GM12891 (cell line): ENCODE measurements at regions not wholly inside any gene's neighbourhood (a gene's known extent, or its start where the extent isn't known, plus 50 kb on each side); places are given as distances from the start of the nearest gene placed in this dataset.
A peak's percentile ranks its signal among the peaks of the same experiment; 100 is the strongest.

Experiments
- DNase-seq: peaks from one replicate; pipeline ENCODE4 v3.0.0; 2011; ENCODE audit warnings: low spot score; ENCODE audit not compliant: insufficient read length
- FAIRE-seq: peaks from 2 replicates; lab custom pipeline; 2011; peaks lifted over from hg19 to GRCh38; lab: Jason Lieb, UNC
- PAX5 ChIP-seq: IDR thresholded peaks from 2 replicates; pipeline ENCODE4 v1.6.1; 2011; ENCODE audit warnings: low read length, moderate library complexity, mild to moderate bottlenecking; ENCODE audit not compliant: insufficient read depth, severe bottlenecking
- POLR2A ChIP-seq: IDR thresholded peaks from 2 replicates; pipeline ENCODE4 v1.6.1; 2011; ENCODE audit warnings: low read depth, low read length, control low read depth
- POLR2AphosphoS5 ChIP-seq: IDR thresholded peaks from 2 replicates; pipeline ENCODE4 v1.6.1; 2011; ENCODE audit warnings: low read depth, low read length, control low read depth
- POU2F2 ChIP-seq: IDR thresholded peaks from 2 replicates; pipeline ENCODE4 v1.6.1; 2011; ENCODE audit warnings: low read depth, mild to moderate bottlenecking, control low read depth, low read length, moderate library complexity
- SPI1 ChIP-seq: IDR thresholded peaks from 2 replicates; pipeline ENCODE4 v1.6.1; 2011; ENCODE audit warnings: low read depth, low read length, control low read depth
- TAF1 ChIP-seq: IDR thresholded peaks from 2 replicates; pipeline ENCODE4 v1.6.1; 2011; ENCODE audit warnings: low read depth, low read length, control low read depth

DNA sequence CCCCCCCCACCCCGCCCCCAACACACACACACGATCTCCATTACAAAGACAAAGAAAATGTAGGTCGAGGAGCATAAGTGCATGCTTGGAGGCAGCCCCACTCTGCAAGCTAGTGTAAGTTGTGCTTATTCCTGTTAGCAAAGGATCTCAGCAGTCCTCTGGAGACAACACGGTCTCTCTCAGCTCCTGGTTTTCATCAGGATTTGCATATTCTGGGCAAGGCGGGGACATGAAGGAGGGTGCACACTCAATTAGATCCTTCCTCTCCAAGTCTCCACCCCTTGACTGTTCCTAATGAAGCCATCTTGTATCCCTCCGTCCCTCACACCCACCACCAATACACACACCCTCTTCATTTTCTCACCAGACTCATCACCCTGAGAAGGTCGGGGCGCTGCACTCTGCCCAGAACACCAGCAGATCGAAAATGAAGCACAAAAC, 63.8 kb downstream of the MRPL46 start:
- no peak for TF ChIP-seq PAX5
- TF ChIP-seq POLR2AphosphoS5, result no peak
- no peak for TF ChIP-seq SPI1
- TF ChIP-seq POU2F2, result no peak
- no peak for TF ChIP-seq TAF1
- TF ChIP-seq POLR2A, result no peak
- DNase-seq, result no peak
- FAIRE-seq, result no peak

DNA sequence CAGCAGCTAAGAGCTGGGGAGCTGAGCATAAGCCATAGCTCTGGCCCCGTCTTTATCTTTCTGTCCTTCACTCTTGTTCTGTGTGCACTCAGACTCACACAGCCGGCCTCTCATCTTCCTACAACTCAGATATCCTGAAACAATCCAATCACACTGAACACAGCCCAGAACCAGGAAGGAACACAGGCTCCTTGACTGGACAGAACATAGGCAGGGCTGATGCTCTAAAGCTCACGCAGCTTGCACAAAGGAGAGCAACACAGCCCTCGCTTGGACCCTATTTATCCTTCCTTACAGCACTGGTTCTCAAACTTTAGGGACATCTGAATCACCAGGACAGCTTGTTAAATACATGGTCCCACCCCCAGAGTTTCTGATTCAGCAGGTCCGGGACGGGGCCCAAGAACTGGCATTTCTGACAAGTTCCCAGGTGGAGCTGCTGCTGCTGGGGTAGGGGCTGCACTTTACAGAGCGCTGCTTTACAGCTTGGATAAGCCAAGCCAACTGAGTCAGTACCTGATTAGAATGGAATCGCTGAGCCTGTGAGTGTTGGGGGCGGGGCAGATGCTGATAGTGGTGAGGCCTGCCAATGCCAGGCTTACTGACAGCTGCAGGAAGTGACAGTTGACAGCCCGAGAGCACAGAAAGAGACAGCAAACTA, 65.1 kb downstream of the MRPL46 start:
- FAIRE-seq, result peak; percentile 23
- DNase-seq, result no peak
- TF ChIP-seq SPI1, result no peak
- no peak for TF ChIP-seq PAX5
- TF ChIP-seq POLR2AphosphoS5, result no peak
- TF ChIP-seq TAF1, result no peak
- no peak for TF ChIP-seq POLR2A
- TF ChIP-seq POU2F2, result no peak

DNA sequence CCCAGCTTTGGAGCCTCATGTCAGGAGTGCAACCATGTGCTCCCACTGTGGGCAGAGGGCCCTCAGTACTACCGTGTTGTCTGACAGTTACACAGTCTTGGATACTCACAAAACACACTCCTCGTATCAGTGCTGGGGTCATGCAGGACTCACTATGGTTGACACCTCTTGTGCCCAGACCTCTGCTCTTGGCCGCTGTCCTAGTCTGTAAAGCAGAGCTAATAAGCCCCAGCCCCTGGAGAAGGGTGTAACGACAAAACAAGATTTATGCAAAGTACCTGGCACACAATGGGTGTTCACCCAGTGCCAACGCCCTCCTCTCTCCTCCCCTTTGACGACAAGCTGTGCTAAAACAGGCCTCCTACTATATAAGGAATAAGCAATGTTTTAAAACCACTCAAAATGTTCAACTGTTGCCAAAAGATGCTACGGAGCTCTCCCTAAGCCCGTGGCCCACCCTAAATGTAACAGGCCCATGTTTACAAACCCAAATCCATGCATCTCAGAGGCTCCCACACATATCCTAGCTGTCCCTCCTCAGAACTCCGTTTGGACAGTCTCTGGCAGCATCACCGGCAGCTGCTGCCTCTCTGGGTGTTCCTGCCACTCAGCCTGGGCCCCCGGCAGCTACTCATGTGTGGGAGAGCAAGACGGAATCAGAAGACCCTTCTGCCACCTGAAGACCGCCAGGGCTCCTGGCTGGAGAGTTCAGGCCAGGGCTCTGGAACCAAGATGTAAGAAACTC, 65.8 kb downstream of the MRPL46 start:
- no peak for TF ChIP-seq PAX5
- no peak for TF ChIP-seq POLR2AphosphoS5
- TF ChIP-seq SPI1, result no peak
- no peak for TF ChIP-seq POLR2A
- no peak for TF ChIP-seq POU2F2
- no peak for TF ChIP-seq TAF1
- FAIRE-seq (no peak), DNase-seq (no peak)

DNA sequence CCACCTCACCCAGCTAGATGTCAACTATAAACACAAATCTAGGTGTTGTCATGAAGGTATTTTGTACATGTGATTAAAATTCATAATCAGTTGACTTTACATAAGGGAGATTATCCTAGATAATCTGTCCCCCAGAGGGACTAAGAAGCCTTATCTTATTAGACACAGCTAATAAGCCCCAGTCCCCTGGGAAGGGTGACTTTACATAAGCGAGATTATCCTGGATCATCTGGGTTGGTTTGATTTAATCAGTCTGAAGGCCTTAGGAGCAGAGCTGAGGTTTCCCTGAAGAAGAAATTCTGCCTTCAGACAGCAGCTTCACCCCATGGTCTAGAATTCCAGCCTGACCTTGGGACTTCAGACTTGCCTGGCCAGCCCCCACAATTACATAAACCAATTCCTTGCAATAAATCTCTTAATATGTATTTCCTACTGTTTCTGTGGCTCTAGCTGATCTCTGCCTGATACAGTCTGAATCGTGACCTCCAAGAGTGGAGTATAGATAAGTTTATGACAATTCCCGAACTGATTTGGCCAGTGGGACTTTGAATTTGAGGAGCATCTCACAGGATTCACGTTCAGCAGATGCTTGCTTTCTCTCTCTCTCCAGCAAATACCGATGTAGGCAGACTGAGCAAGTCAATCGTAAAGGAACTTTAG, 66.5 kb downstream of the MRPL46 start:
- FAIRE-seq (no peak), DNase-seq (no peak)
- TF ChIP-seq SPI1 (no peak), PAX5 (no peak), TAF1 (no peak), POU2F2 (no peak), POLR2AphosphoS5 (no peak), POLR2A (no peak)

DNA sequence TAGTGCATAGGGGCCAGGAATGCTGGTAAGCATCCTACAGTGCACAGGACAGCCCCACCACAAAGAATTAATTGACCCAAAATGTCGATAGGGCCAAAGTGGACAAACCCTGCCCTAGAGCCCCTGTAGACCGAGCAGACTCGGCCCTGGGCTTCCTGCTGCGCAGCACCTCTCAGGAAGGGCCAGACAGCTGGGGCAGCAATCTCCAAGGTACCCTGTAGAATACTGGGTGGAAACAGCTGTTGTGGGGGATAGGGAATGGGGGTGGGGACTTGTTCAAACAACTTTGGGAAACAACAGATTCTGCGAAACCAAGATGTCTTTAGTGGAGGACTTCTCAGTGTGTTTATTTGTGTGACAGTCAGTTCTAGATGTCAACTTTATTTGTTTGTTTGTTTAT, 67.1 kb downstream of the MRPL46 start:
- no peak for DNase-seq
- TF ChIP-seq POU2F2 (no peak), PAX5 (no peak), SPI1 (no peak), TAF1 (no peak)
- no peak for FAIRE-seq

DNA sequence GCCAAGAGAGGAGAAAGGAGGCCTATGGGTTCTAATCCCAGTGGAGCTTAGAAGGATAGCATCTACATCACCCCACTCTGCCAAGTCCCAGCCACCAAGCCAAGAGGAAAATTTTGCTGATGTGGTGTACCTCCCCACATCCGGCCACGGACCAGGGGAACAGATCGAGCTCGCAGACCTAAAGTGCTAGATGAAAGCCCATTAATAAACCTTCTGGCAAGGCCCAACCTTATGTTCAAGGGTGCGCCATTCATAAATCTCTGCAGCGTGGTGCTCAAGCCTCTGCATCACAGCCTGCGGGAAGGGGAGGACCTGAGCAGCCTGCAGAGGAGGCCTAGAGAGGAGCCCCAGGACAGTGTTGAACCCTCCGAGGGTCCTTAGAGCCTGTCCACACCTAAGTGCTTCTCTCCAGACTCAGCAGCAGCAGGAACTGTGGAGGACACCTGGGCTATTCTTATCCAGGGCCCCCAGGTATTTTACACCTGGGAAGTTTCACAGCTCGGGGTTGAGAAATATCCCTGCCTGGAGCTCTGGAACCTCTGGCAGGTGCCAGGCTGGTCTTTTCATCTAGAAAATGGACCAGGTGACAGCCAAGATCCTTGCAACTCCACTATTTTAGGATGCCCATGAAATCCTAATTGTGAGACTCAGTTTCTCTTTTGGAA, 68.0 kb downstream of the MRPL46 start:
- DNase-seq (no peak), FAIRE-seq (no peak)
- TF ChIP-seq POU2F2, result no peak

DNA sequence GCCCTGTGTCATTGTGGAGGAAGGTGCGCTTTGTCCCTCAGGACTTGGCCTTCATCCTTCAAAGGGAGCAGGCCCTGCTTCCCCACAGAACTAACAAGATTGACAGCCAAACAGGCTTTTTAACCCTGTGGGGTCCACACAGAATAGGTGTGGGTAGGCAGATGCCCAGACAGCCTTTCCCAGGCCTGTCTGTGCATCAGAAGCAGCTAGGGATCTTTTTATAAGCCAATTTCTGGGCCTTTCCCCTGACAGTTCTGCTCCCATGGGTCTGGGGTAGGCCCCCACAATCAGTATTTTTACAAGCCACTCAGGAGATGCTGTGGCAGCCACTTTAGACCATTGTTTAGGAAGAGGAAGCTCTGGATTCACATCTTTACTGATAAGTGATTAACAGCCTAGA, 69.2 kb downstream of the MRPL46 start:
- FAIRE-seq, result no peak
- TF ChIP-seq PAX5 (no peak), POLR2AphosphoS5 (no peak), POLR2A (no peak), TAF1 (no peak), POU2F2 (no peak), SPI1 (no peak)

DNA sequence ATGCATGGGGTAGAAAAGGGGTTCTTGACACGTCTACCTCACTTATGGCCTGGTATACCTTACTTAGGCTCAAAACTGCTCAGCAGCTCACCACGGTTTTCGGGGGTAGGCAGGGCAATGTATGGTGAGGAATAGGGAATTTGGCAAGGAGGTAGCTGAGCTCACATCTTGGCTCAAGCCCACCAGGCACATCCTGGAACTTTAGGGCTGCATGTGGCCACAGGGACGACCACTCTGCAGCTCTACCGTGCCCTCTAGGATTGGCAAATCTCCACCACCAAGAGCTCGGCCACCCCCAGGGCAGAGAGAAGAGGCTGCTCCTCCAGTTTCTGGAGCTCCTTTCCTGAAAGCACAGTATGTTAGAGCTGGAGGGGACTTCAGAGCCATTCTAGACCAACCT, 69.7 kb downstream of the MRPL46 start:
- no peak for DNase-seq
- no peak for FAIRE-seq
- TF ChIP-seq TAF1, result no peak
- TF ChIP-seq PAX5, result no peak
- no peak for TF ChIP-seq POLR2AphosphoS5

More for the DNA sequence above, 69.2 kb downstream of the MRPL46 start:
- no peak for DNase-seq

DNA sequence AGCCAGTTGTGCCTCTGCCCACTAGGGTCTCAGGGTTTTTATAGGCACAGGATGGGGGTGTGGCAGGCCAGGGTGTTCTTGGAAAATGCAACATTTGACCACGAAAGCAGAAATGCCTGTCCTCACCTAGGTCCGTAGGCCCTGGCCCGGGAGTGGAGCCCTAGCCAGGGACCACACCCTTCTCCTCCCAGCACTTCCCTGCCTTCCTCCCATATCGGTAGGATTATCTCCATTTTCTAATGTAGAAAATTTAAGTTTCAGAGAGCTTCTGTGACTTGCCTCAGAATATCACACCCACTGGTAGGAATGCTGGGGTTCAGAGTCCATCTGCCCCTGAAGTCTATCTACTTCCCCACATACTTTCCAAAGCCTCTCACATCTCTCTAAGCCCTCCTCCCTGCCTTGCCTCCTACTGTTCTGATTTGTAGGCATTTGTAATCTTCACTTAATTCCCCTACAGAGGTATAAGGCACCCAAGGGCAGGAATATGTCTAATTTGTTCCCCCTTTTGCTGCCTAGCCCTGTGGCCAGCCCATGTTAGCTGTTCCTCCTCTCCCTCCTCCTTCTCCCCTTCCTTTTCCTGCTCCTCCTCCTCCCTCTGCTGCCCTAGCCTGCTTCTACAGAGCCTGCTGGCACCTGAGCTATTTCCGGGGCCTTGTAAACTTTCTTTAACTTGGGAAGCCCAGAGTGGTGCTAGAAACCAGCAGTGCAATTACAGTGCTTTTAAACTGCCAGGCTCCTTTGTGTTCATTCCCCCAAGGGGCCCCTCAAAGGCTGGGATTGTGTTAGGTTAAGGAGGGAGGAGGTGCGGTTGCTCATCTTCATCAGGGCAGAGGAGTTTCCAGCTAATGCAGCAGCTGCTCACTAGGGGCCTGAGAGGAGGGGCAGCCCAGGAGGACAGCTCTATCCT, 71.1 kb downstream of the MRPL46 start:
- TF ChIP-seq TAF1 (no peak), PAX5 (no peak), POLR2AphosphoS5 (no peak), SPI1 (no peak), POLR2A (no peak), POU2F2 (no peak)
- no peak for FAIRE-seq

More for the DNA sequence above, 71.1 kb downstream of the MRPL46 start:
- DNase-seq, result no peak
